Parathyroid adenoma (tissue), 2 donors: ENCODE measurements at regions not wholly inside any gene's neighbourhood (a gene's known extent, or its start where the extent isn't known, plus 50 kb on each side); places are given as distances from the start of the nearest gene placed in this dataset.

Source experiments
- H2AFZ ChIP-seq: fragments of 300-600 bp; sonication (generic); one replicate; pipeline ENCODE4 v1.7.0; 2017; ENCODE audit warnings: antibody characterized with exemption, mild to moderate bottlenecking
- H3K27ac ChIP-seq: fragments of 300-600 bp; sonication (generic); one replicate; pipeline ENCODE4 v1.7.0; 2017
- H3K27me3 ChIP-seq: fragments of 300-600 bp; sonication (generic); one replicate; pipeline ENCODE4 v1.7.0; 2017; ENCODE audit warnings: low read length; ENCODE audit not compliant: control insufficient read depth, insufficient read depth
- H3K36me3 ChIP-seq: fragments of 300-600 bp; sonication (generic); one replicate; pipeline ENCODE4 v1.7.0; 2017; ENCODE audit warnings: low read length; ENCODE audit not compliant: control insufficient read depth, insufficient read depth
- H3K4me1 ChIP-seq: fragments of 300-600 bp; sonication (generic); one replicate; pipeline ENCODE4 v1.7.0; 2017; ENCODE audit warnings: control low read depth
- H3K4me2 ChIP-seq: fragments of 300-600 bp; sonication (generic); one replicate; pipeline ENCODE4 v1.7.0; 2017; ENCODE audit warnings: low read length
- H3K4me3 ChIP-seq: fragments of 300-600 bp; sonication (generic); one replicate; pipeline ENCODE4 v1.7.0; 2017; ENCODE audit warnings: low read depth, low read length
- H3K79me2 ChIP-seq: fragments of 300-600 bp; sonication (generic); one replicate; pipeline ENCODE4 v1.7.0; 2017; ENCODE audit warnings: control low read depth
- H3K9ac ChIP-seq: fragments of 300-600 bp; sonication (generic); one replicate; pipeline ENCODE4 v1.7.0; 2017; ENCODE audit warnings: mild to moderate bottlenecking
- H3K9me3 ChIP-seq: fragments of 300-600 bp; sonication (generic); one replicate; pipeline ENCODE4 v1.7.0; 2017; ENCODE audit warnings: low read length; ENCODE audit not compliant: control insufficient read depth
- TF ChIP-seq, protein P1 (sequence below): fragments of 300-600 bp; sonication (generic); IDR thresholded peaks from one replicate; pipeline ENCODE4 v1.7.0; 2017; ENCODE audit warnings: antibody characterized with exemption, mild to moderate bottlenecking
- donor health status: primary hyperparathyroidism.

DNA sequence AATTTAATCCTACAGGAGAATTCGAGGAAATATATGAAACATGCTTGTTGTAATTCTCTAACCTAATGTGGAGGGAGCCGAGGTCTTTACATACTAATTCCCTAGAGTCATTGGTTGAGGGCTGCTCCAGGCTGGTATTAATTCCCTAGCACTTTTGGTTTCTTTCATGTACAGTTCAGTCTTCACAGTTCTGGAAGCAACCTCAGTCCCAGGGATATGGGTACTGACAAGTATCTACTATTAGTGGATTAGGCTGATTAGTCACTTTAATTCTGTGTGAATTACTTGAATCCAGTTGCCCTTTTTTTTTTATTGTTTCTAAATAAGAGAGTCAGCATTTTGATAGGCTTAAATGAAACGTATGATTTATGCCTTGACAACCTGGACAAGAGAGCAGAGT, 172.3 kb upstream of the HTR2A start:
- Histone ChIP-seq H3K9ac (no peak overlapping the region), H3K4me1 (no peaks in the 10 kb centered on the region), H3K79me2 (no peaks in the 10 kb centered on the region), H3K4me2 (no peak overlapping the region), H2AFZ (no peak overlapping the region), H3K36me3 (no peaks in the 10 kb centered on the region), H3K27ac (no peak overlapping the region), H3K4me3 (no peak overlapping the region), H3K27me3 (no peaks in the 10 kb centered on the region), H3K9me3 (no peaks in the 10 kb centered on the region)
- TF ChIP-seq, protein P1, sequence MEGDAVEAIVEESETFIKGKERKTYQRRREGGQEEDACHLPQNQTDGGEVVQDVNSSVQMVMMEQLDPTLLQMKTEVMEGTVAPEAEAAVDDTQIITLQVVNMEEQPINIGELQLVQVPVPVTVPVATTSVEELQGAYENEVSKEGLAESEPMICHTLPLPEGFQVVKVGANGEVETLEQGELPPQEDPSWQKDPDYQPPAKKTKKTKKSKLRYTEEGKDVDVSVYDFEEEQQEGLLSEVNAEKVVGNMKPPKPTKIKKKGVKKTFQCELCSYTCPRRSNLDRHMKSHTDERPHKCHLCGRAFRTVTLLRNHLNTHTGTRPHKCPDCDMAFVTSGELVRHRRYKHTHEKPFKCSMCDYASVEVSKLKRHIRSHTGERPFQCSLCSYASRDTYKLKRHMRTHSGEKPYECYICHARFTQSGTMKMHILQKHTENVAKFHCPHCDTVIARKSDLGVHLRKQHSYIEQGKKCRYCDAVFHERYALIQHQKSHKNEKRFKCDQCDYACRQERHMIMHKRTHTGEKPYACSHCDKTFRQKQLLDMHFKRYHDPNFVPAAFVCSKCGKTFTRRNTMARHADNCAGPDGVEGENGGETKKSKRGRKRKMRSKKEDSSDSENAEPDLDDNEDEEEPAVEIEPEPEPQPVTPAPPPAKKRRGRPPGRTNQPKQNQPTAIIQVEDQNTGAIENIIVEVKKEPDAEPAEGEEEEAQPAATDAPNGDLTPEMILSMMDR: no peak

DNA sequence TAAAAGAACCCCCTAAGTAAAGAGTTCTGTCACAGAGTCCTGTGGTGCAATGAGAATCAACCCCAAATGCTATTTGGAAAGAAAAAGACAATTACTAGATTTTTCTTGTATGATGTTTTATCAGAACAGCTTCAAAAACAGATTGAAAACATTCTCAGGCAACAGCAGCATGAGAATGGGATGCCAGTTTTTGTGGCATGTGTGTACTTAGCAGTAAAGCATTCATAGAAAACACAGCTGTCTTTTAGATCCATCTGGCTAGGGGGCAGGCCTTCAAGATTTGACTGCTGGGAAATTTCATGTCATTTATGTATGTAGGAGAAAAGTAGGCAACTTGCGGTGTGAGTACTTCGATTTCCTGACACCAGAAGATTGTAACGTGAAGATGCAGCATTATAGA, 170.5 kb upstream of the HTR2A start:
- no peak overlapping the region for H3K9ac ChIP-seq
- no peaks in the 10 kb centered on the region for H3K36me3 ChIP-seq
- no peaks in the 10 kb centered on the region for H3K79me2 ChIP-seq
- H3K27me3 ChIP-seq: no peaks in the 10 kb centered on the region
- H3K4me2 ChIP-seq: no peak overlapping the region
- no peak overlapping the region for H3K27ac ChIP-seq
- TF ChIP-seq, protein P1: no peak
- H3K4me3 ChIP-seq: no peak overlapping the region
- no peaks in the 10 kb centered on the region for H3K4me1 ChIP-seq
- H2AFZ ChIP-seq: no peak overlapping the region
- no peaks in the 10 kb centered on the region for H3K9me3 ChIP-seq

DNA sequence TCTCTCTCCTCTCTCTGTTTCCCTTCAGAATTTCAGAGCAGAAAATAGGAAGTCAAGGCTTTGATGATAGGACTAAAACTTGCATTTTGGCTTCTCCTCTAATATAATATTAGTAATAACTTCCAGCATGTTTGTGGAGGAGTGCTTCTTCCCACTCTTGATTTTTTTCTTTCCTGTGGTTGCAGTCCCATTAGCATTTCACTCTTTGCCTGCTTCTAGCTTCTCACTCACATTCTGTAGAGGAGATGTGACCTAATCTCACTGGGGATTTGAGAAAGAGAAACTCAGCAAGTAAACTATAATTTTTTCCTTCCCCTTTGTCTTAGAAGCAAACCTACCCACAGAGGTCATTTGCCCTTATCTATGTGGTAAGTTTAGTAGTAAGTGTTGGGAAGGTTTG, 169.4 kb upstream of the HTR2A start:
- TF ChIP-seq, protein P1: no peak
- Histone ChIP-seq H3K4me2 (no peak overlapping the region), H2AFZ (no peak overlapping the region), H3K27ac (no peak overlapping the region), H3K79me2 (no peaks in the 10 kb centered on the region), H3K9ac (no peak overlapping the region), H3K4me3 (no peak overlapping the region), H3K4me1 (no peaks in the 10 kb centered on the region), H3K9me3 (no peaks in the 10 kb centered on the region), H3K36me3 (no peaks in the 10 kb centered on the region), H3K27me3 (no peaks in the 10 kb centered on the region)

DNA sequence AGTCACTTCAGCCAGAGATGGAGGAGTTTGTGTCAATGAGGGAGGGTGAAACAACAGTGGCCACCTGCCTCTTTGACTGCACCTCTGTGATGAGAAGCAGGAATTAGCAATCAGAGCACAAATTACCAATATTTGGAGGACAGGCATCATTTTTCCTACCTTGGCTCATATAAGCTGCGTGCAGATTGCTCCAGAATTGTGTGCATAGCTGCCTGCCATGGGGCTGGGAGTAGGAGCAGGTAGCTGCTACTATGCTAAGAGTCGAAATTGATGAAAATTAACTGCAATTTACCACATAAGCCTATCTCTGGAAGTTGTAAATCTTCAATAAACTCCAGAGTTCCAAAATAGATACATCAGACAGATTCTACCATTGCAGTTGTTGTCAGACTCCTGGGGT, 167.5 kb upstream of the HTR2A start:
- no peaks in the 10 kb centered on the region for H3K9me3 ChIP-seq
- H3K9ac ChIP-seq: no peak overlapping the region
- H3K79me2 ChIP-seq: no peaks in the 10 kb centered on the region
- H3K27ac ChIP-seq: no peak overlapping the region
- H2AFZ ChIP-seq: no peak overlapping the region
- H3K4me2 ChIP-seq: no peak overlapping the region
- no peak overlapping the region for H3K4me3 ChIP-seq
- no peaks in the 10 kb centered on the region for H3K36me3 ChIP-seq
- H3K27me3 ChIP-seq: no peaks in the 10 kb centered on the region
- H3K4me1 ChIP-seq: no peaks in the 10 kb centered on the region
- TF ChIP-seq, protein P1: no peak

DNA sequence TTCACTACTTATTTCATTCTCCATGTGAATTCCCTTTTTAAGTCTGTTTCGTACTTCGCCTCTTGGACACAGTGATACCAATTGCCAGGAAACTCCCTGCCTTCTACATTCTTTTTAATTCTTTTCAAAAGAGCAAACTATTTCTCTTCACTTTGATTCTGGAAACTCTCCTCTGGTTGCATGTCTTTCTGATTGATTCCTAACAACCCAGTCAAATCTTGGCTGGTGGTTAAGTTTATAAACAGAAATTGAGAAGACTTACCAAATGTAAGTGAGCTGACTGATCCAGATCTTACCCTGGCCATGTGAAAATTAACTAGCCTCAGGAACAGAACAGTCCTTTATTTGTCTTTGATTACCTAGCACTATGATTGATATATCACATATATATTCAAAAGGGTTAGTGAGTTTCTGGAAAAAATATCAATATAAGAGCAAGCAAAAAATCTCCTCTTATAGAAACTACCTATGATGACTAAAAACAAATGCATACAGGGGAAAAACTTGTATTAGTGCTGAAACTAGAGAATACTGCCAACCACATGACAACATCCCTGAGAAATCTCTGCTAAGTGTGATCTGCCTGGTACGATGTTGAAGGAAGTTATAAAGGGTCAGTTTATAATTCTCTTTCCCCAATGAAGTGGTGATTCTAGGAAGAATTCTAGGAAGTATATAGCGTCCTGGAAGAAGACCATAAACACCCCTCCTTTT, 152.6 kb upstream of the HTR2A start:
- TF ChIP-seq, protein P1: no peak
- H3K4me2 ChIP-seq: no peak overlapping the region
- H3K4me1 ChIP-seq: no peaks in the 10 kb centered on the region
- H3K27ac ChIP-seq: no peak overlapping the region
- H3K36me3 ChIP-seq: no peaks in the 10 kb centered on the region
- no peaks in the 10 kb centered on the region for H3K27me3 ChIP-seq
- no peaks in the 10 kb centered on the region for H3K79me2 ChIP-seq
- H3K9ac ChIP-seq: no peak overlapping the region
- H3K4me3 ChIP-seq: no peak overlapping the region
- no peaks in the 10 kb centered on the region for H3K9me3 ChIP-seq
- H2AFZ ChIP-seq: no peak overlapping the region
